Type B pancreatic cell (in vitro differentiated cells): ENCODE measurements at regions not wholly inside any gene's neighbourhood (a gene's known extent, or its start where the extent isn't known, plus 50 kb on each side); places are given as distances from the start of the nearest gene placed in this dataset.

Experiments
- DNase-seq: peaks from one replicate; pipeline ENCODE4 v3.0.0; 2021; ENCODE audit warnings: mixed read lengths; ENCODE audit not compliant: unreplicated experiment; ENCODE audit errors: extremely low spot score
- H3K27ac Mint-ChIP-seq: 2 replicates; pipeline ENCODE4 v1.8.0; 2021; ENCODE audit warnings: mild to moderate bottlenecking, mixed read lengths
- H3K27me3 Mint-ChIP-seq: 2 replicates; pipeline ENCODE4 v1.8.0; 2021; ENCODE audit warnings: mixed read lengths
- H3K36me3 Mint-ChIP-seq: 2 replicates; pipeline ENCODE4 v1.8.0; 2021; ENCODE audit warnings: mixed read lengths
- H3K4me1 Mint-ChIP-seq: one replicate; pipeline ENCODE4 v1.8.0; 2021; ENCODE audit warnings: mixed read lengths; ENCODE audit not compliant: unreplicated experiment
- H3K4me3 Mint-ChIP-seq: 2 replicates; pipeline ENCODE4 v1.8.0; 2021; ENCODE audit warnings: mild to moderate bottlenecking, mixed read lengths
- H3K9me3 Mint-ChIP-seq: 2 replicates; pipeline ENCODE4 v1.8.0; 2021; ENCODE audit warnings: mixed read lengths
- TF ChIP-seq, protein P1 (sequence below): fragments of 200-600 bp; sonication (generic); conservative IDR thresholded peaks from 2 replicates; pipeline ENCODE4 v1.5.0; 2021; ENCODE audit warnings: antibody characterized with exemption, mild to moderate bottlenecking

DNA sequence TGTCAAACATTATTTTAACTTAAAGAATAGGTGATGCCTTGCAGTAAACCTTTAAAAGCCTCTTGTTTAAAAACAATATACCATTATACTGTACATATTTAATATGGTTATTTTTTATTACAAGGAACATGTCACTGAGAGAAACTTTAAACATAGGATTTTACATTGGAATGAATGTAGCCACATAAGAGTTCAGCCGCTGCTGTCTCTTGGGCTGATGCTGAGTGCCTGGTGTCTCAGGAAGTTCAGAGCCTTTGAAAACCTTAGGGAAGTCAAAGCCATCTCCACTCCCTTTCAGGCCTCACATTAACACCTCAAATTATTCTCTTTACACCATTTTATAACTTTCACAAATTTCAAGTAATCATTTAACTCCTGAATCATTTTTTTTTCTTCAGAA is 93.5 kb upstream of the DKK2 start:
- no peaks in the 10 kb centered on the region for H3K4me1 Mint-ChIP-seq
- H3K27me3 Mint-ChIP-seq = peaks cover 3% of the 10 kb centered on the region
- DNase-seq = no peak
- H3K27ac Mint-ChIP-seq = no peak overlapping the region
- no peak overlapping the region for H3K4me3 Mint-ChIP-seq
- TF ChIP-seq, protein P1, sequence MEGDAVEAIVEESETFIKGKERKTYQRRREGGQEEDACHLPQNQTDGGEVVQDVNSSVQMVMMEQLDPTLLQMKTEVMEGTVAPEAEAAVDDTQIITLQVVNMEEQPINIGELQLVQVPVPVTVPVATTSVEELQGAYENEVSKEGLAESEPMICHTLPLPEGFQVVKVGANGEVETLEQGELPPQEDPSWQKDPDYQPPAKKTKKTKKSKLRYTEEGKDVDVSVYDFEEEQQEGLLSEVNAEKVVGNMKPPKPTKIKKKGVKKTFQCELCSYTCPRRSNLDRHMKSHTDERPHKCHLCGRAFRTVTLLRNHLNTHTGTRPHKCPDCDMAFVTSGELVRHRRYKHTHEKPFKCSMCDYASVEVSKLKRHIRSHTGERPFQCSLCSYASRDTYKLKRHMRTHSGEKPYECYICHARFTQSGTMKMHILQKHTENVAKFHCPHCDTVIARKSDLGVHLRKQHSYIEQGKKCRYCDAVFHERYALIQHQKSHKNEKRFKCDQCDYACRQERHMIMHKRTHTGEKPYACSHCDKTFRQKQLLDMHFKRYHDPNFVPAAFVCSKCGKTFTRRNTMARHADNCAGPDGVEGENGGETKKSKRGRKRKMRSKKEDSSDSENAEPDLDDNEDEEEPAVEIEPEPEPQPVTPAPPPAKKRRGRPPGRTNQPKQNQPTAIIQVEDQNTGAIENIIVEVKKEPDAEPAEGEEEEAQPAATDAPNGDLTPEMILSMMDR = no peak
- H3K36me3 Mint-ChIP-seq = no peaks in the 10 kb centered on the region
- no peaks in the 10 kb centered on the region for H3K9me3 Mint-ChIP-seq

GRCh38 chr4:107129076-107129475 is 93.0 kb upstream of the DKK2 start:
- H3K27ac Mint-ChIP-seq = no peak overlapping the region
- TF ChIP-seq, protein P1 = no peak
- DNase-seq = no peak

DNA sequence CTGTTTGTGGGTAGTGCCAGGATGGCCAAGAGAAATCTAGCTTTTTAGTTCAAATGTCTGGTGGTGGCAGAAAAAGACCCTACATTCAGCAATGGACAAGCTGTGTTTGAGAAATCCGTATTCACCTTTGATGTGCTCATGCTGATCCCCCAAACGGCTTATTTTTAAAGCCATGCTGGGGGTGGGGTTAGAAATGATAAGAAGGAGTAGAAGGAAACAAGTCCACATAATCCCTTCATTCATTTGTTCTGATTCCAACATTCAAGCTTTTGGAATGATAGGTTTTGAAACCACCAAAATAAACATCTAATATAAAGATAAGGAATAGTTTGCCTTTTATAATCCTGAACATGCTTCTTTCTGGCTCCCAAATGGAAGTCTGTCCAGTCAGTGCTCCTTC is 92.0 kb upstream of the DKK2 start:
- TF ChIP-seq, protein P1 = no peak
- Mint-ChIP-seq H3K4me3 (no peak overlapping the region), H3K27me3 (peaks cover 3% of the 10 kb centered on the region), H3K9me3 (no peaks in the 10 kb centered on the region), H3K4me1 (peaks cover 2% of the 10 kb centered on the region), H3K36me3 (no peaks in the 10 kb centered on the region), H3K27ac (no peak overlapping the region)
- DNase-seq = no peak

More at GRCh38 chr4:107129076-107129475, 93.0 kb upstream of the DKK2 start:
- Mint-ChIP-seq H3K27me3 (peaks cover 3% of the 10 kb centered on the region), H3K9me3 (no peaks in the 10 kb centered on the region), H3K4me3 (no peak overlapping the region), H3K4me1 (no peaks in the 10 kb centered on the region), H3K36me3 (no peaks in the 10 kb centered on the region)

DNA sequence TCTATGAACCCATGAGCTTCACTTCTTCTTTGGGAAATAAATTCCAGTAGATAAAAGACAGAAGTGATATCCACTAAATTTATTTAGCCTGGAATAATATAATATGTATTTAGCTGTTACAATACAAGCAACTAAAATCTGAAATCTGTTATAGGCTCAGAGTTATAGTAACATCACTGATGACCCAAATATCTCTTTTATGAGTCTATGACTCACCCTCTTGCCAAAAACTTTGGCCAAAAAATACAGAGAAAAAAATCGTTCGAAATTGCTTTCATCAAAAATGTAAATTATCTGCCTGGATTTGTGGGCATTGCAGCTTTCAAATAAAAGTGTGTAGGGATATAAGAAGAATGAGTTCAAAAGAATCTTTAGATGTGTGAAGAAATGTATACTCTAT is 89.4 kb upstream of the DKK2 start:
- Mint-ChIP-seq H3K27ac (no peak overlapping the region), H3K27me3 (peaks cover 3% of the 10 kb centered on the region), H3K9me3 (no peaks in the 10 kb centered on the region), H3K4me1 (peaks cover 6% of the 10 kb centered on the region), H3K4me3 (no peak overlapping the region), H3K36me3 (no peaks in the 10 kb centered on the region)
- DNase-seq = no peak
- TF ChIP-seq, protein P1 = no peak

- H3K4me1 Mint-ChIP-seq = peaks cover 6% of the 10 kb centered on the region
- no peak overlapping the region for H3K4me3 Mint-ChIP-seq
- no peaks in the 10 kb centered on the region for H3K9me3 Mint-ChIP-seq
- no peaks in the 10 kb centered on the region for H3K36me3 Mint-ChIP-seq
- TF ChIP-seq, protein P1 = no peak
- no peak overlapping the region for H3K27ac Mint-ChIP-seq
- peaks cover 1% of the 10 kb centered on the region for H3K27me3 Mint-ChIP-seq
- DNase-seq = no peak
Measured at GRCh38 chr4:107122736-107123135, 86.6 kb upstream of the DKK2 start.

- H3K9me3 Mint-ChIP-seq = no peaks in the 10 kb centered on the region
- TF ChIP-seq, protein P1 = no peak
- no peak overlapping the region for H3K4me3 Mint-ChIP-seq
- no peak overlapping the region for H3K27ac Mint-ChIP-seq
- H3K27me3 Mint-ChIP-seq = no peaks in the 10 kb centered on the region
- peaks cover 6% of the 10 kb centered on the region for H3K4me1 Mint-ChIP-seq
- no peak for DNase-seq
- no peaks in the 10 kb centered on the region for H3K36me3 Mint-ChIP-seq
Measured at GRCh38 chr4:107120661-107121060, 84.5 kb upstream of the DKK2 start.
